AG04450 (cell line): ENCODE measurements at regions not wholly inside any gene's neighbourhood (a gene's known extent, or its start where the extent isn't known, plus 50 kb on each side); places are given as distances from the start of the nearest gene placed in this dataset.

Source experiments
- CTCF ChIA-PET: fragments of 300-600, 350-600 bp; formaldehyde crosslinking; extraction: SDS; loops from one replicate; lab custom pipeline; 2022; ENCODE audit warnings: antibody characterized with exemption, inconsistent platforms; lab: Charles Lee
- POLR2A ChIA-PET: fragments of 350-600 bp; formaldehyde crosslinking; extraction: SDS; loops from one replicate; lab custom pipeline; 2021; ENCODE audit warnings: antibody characterized with exemption, inconsistent platforms; lab: Yijun Ruan, JAX
- DNase-seq: peaks from one replicate; pipeline ENCODE4 v3.0.0-alpha.2; 2011; ENCODE audit warnings: low read depth, low spot score
- H3K27ac ChIP-seq: one replicate; pipeline ENCODE4 v1.5.1; 2012; ENCODE audit warnings: low read depth, low read length, control low read depth
- H3K27me3 ChIP-seq: one replicate; pipeline ENCODE4 v1.6.0; 2012; ENCODE audit warnings: low read length; ENCODE audit not compliant: control insufficient read depth, insufficient read depth
- H3K4me3 ChIP-seq: 2 replicates; pipeline ENCODE4 v1.5.1; 2011; ENCODE audit warnings: mild to moderate bottlenecking, low read depth, low read length, control low read depth
- H3K9me3 ChIP-seq: 2 replicates; pipeline ENCODE4 v1.5.1; 2012; ENCODE audit warnings: low read length; ENCODE audit not compliant: control insufficient read depth, insufficient read depth
- TF ChIP-seq, protein P1 (sequence below): IDR thresholded peaks from 2 replicates; pipeline ENCODE4 v1.5.1; 2011; ENCODE audit warnings: low read depth, low read length, control low read depth, inconsistent platforms

DNA sequence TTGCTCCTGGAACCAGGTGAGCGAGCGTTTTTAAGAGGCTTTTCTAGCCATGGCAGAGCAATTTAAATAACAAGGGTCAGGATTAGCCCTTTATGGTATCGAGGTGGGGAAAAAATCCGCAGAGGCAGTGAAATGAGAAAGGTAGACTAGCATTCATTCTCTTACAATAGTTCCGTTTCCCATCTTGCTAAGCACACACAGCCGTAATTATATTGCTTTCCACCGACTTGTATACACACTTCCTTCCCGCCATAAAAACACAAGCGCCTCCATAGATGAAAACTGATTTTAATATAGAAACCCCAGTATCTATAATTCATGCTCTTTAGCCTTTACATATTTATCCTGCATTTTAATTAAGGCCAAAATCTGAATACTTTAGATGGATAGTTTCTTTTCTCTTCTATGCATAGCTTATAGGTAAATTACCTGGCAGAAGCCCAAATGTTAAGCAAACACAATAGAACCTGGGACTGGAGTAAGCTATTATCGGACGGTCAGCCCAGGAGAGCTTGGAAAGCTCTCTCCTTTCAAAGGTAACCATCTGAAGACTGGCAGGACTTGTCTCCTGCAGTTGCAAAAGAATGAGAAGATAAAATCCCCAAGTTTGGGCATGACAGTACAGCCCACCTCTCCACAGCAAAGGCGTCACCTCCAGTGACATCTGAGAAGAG lies 90.9 kb upstream of the MC3R start:
- CTCF ChIA-PET, result no interaction called here
- Histone ChIP-seq H3K9me3 (peaks cover 34% of the 10 kb centered on the region), H3K4me3 (no peak overlapping the region), H3K27ac (no peak overlapping the region), H3K27me3 (no peaks in the 10 kb centered on the region)
- POLR2A ChIA-PET, result no interaction called here
- DNase-seq, result no peak
- TF ChIP-seq, protein P1, sequence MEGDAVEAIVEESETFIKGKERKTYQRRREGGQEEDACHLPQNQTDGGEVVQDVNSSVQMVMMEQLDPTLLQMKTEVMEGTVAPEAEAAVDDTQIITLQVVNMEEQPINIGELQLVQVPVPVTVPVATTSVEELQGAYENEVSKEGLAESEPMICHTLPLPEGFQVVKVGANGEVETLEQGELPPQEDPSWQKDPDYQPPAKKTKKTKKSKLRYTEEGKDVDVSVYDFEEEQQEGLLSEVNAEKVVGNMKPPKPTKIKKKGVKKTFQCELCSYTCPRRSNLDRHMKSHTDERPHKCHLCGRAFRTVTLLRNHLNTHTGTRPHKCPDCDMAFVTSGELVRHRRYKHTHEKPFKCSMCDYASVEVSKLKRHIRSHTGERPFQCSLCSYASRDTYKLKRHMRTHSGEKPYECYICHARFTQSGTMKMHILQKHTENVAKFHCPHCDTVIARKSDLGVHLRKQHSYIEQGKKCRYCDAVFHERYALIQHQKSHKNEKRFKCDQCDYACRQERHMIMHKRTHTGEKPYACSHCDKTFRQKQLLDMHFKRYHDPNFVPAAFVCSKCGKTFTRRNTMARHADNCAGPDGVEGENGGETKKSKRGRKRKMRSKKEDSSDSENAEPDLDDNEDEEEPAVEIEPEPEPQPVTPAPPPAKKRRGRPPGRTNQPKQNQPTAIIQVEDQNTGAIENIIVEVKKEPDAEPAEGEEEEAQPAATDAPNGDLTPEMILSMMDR, result no peak

DNA sequence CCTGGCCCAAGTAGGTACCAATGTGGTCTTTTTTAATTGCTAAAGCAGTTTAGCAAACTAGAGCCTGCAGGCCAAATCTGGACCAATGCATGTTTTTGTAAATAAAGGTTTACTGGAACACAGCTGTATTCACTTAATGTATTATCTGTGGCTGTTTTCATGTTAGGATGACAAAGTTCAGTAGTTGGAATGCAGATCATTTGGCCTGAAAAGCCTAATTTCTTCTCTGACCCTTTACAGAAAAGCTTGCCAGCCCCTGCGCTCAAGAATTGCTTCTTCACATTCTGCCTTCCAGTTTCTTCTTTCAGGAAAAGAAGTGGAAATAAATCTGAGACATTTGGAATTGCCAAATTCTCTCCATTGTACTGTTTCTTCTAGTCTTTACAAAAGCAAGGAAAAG lies 90.0 kb upstream of the MC3R start:
- POLR2A ChIA-PET, result no interaction called here
- H3K9me3 ChIP-seq, result peaks cover 32% of the 10 kb centered on the region
- no peak for DNase-seq
- H3K27me3 ChIP-seq, result no peaks in the 10 kb centered on the region
- H3K27ac ChIP-seq, result no peak overlapping the region
- TF ChIP-seq, protein P1, result no peak
- H3K4me3 ChIP-seq, result no peak overlapping the region
- CTCF ChIA-PET, result no interaction called here

DNA sequence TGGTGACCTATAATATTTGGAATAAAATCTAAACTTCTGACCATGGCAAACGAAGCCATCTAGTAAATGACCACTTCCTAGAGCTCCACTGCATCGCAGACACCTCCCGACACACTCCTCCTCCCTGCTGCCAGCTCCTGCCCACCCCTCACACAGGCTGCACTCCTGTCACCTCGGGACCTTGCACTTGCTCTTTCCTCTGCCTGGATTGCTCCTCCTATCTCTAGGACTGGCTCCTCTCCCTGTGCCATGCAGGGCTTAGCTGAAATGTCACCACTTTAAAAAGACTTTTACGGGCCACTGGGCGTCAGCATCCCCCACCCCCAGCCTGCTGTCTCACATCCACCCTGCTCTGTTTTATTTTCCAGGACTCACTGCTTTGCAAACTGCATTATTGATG lies 87.6 kb upstream of the MC3R start:
- CTCF ChIA-PET, result no interaction called here
- Histone ChIP-seq H3K27ac (no peak overlapping the region), H3K9me3 (peaks cover 33% of the 10 kb centered on the region), H3K4me3 (no peak overlapping the region), H3K27me3 (no peaks in the 10 kb centered on the region)
- POLR2A ChIA-PET, result no interaction called here
- DNase-seq, result no peak
- TF ChIP-seq, protein P1, result no peak

DNA sequence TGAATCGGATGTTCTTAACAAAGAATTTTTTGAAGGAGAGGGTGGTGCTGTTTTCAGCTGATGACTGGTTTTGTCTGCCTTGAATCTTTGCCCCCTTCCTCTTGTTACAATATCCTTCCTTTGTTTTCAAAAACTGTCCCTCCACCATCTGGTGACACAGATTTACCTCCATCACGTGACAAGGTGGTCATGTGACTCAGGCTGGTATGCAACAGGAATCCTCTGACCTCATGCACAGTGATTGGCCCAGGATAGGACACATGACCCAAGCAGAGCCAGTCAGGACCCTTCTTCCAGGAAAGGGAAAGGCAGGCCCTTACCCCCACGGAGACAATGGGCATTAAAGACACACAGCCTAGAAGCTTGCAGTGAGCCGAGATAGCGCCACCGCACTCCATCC lies 84.7 kb upstream of the MC3R start:
- Histone ChIP-seq H3K4me3 (no peak overlapping the region), H3K27me3 (no peaks in the 10 kb centered on the region), H3K9me3 (peaks cover 35% of the 10 kb centered on the region), H3K27ac (no peak overlapping the region)
- TF ChIP-seq, protein P1, result no peak
- CTCF ChIA-PET, result no interaction called here
- no peak for DNase-seq
- POLR2A ChIA-PET, result no interaction called here

DNA sequence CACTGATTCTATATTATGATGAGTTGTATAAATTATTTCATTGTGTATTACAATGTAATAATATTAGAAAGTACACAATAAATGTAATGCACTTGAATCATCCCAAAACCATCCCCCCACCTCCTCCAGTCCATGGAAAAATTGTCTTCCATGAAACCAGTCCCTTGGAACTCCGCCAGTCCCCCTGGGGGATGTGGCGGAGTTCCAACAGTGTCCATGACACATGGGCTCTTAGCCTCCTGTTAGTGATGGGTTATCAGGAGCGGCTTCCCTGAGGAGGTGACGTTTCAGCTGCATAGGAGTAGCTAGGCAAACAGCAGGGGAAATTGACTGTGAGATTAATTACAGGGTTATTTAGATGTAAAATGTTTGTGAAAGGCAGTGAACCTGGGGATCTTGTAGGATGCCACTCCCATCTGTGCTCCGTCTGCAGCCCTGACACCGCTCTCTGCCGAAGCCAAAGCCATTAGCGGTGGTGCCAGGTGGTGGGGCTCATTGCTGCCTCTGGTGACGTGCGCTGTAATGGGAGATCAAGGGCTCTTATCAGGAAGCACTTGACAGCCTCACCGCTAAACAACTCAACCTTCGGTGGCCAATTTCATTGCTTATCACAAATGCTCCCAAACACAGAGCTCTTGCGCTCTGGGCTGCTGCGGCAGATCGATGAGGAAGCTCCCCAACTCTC lies 81.6 kb upstream of the MC3R start:
- ChIA-PET CTCF (no interaction called here), POLR2A (no interaction called here)
- no peak for DNase-seq
- no peak overlapping the region for H3K4me3 ChIP-seq
- peaks cover 41% of the 10 kb centered on the region for H3K9me3 ChIP-seq
- H3K27ac ChIP-seq, result no peak overlapping the region
- TF ChIP-seq, protein P1, result no peak
- no peaks in the 10 kb centered on the region for H3K27me3 ChIP-seq
